ENCODE measurements at regions not wholly inside any gene's neighbourhood (a gene's known extent, or its start where the extent isn't known, plus 50 kb on each side); places are given as distances from the start of the nearest gene placed in this dataset.

- WGBS = 71% methylated on average over 2 of the region's 2 CpGs
- no peaks in the 10 kb centered on the region for H3K36me3 ChIP-seq (ENCODE audit: control insufficient read depth in 4 of 4, insufficient read depth in 3 of 4, low read depth in 1 of 4, low read length in 3 of 4)
- no peak overlapping the region for H3K27ac ChIP-seq (ENCODE audit: low read depth in 1 of 2, low read length in 2 of 2)
- no peak overlapping the region for H3K4me3 ChIP-seq (ENCODE audit: low read depth in 1 of 3, low read length in 3 of 3)
- no peaks in the 10 kb centered on the region for H3K27me3 ChIP-seq (ENCODE audit: control insufficient read depth in 4 of 4, insufficient read depth in 4 of 4, low read length in 3 of 4)
- H3K9me3 ChIP-seq (ENCODE audit: control insufficient read depth in 4 of 4, low read length in 3 of 4) = peaks cover 0 to 7% (median 0%) of the 10 kb centered on the region in 4 donors
- no peak overlapping the region for H3K9ac ChIP-seq (ENCODE audit: low read depth in 1 of 2, low read length in 2 of 2)
- no peaks in the 10 kb centered on the region for H3K4me1 ChIP-seq (ENCODE audit: control insufficient read depth in 4 of 4, insufficient read depth in 4 of 4, low read length in 3 of 4)
- no peak for DNase-seq (ENCODE audit: low spot score)
- TF ChIP-seq GABPA (IDR thresholded peaks at IDR 0.05 in 1 of 2, conservative IDR thresholded peaks at IDR 0.05 in 1 of 2) = no peak
- TF ChIP-seq ATF3 (IDR thresholded peaks at IDR 0.05) = no peak
- no peak for TF ChIP-seq MAX (IDR thresholded peaks at IDR 0.05)
- no peak for TF ChIP-seq JUND (IDR thresholded peaks at IDR 0.05)
- TF ChIP-seq SP1 (IDR thresholded peaks at IDR 0.05) = no peak
- no peak for TF ChIP-seq RXRA (IDR thresholded peaks at IDR 0.05)
- TF ChIP-seq FOXA1 (IDR thresholded peaks at IDR 0.05) = no peak
- no peak for TF ChIP-seq HNF4G (IDR thresholded peaks at IDR 0.05)
- no peak for TF ChIP-seq RAD21 (IDR thresholded peaks at IDR 0.05)
- no peak for TF ChIP-seq CTCF (IDR thresholded peaks at IDR 0.05; ENCODE audit: low read depth, low read length, missing input control)
- TF ChIP-seq REST (IDR thresholded peaks at IDR 0.05) = no peak
- no peak for TF ChIP-seq HNF4A (conservative IDR thresholded peaks at IDR 0.05)
- no peak for TF ChIP-seq FOXA2 (IDR thresholded peaks at IDR 0.05)
- TF ChIP-seq NR2F2 (IDR thresholded peaks at IDR 0.05) = no peak
These were observed 716.4 kb upstream of the HS3ST1 start for GRCh38 chr4:12145106-12145505.

DNA sequence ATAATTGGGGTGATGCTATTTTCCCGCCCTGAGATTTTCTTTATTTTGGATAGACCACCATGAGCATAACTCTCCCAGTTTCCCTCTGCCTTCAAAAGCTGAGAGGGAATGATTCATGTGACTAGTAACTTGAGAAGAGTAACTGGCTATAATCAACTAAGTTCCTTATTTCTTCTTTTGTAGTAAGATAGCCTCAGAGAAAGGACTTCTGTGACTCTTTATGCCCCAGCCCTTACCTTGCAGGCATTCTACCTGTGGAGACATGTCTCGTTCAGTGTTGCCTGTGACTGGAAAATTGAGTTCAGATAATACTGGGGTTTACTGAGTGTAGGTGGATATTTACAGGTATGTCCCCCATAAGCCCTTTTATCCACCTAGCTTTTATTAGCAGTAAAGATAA is 715.4 kb upstream of the HS3ST1 start:
- Histone ChIP-seq H3K27ac (ENCODE audit: low read depth in 1 of 2, low read length in 2 of 2) (no peak overlapping the region), H3K4me1 (ENCODE audit: control insufficient read depth in 4 of 4, insufficient read depth in 4 of 4, low read length in 3 of 4) (no peaks in the 10 kb centered on the region), H3K9ac (ENCODE audit: low read depth in 1 of 2, low read length in 2 of 2) (no peak overlapping the region), H3K27me3 (ENCODE audit: control insufficient read depth in 4 of 4, insufficient read depth in 4 of 4, low read length in 3 of 4) (no peaks in the 10 kb centered on the region), H3K4me3 (ENCODE audit: low read depth in 1 of 3, low read length in 3 of 3) (no peak overlapping the region), H3K36me3 (ENCODE audit: control insufficient read depth in 4 of 4, insufficient read depth in 3 of 4, low read depth in 1 of 4, low read length in 3 of 4) (no peaks in the 10 kb centered on the region), H3K9me3 (ENCODE audit: control insufficient read depth in 4 of 4, low read length in 3 of 4) (peaks cover 0 to 7% (median 0%) of the 10 kb centered on the region in 4 donors)
- WGBS = 61% methylated on average over 2 of the region's 2 CpGs
- no peak for DNase-seq (ENCODE audit: low spot score)
- TF ChIP-seq RXRA (IDR thresholded peaks at IDR 0.05) (no peak), YY1 (IDR thresholded peaks at IDR 0.05) (no peak), HNF4G (IDR thresholded peaks at IDR 0.05) (no peak), MAX (IDR thresholded peaks at IDR 0.05) (no peak), NR2F2 (IDR thresholded peaks at IDR 0.05) (no peak), GABPA (IDR thresholded peaks at IDR 0.05 in 1 of 2, conservative IDR thresholded peaks at IDR 0.05 in 1 of 2) (no peak)
